HL-60 (cell line): ENCODE measurements at regions not wholly inside any gene's neighbourhood (a gene's known extent, or its start where the extent isn't known, plus 50 kb on each side); places are given as distances from the start of the nearest gene placed in this dataset.

Source experiments
- TF ChIP-seq, protein P1 (sequence below): IDR thresholded peaks from one replicate; pipeline ENCODE4 v1.5.1; 2011; ENCODE audit warnings: low read length, control low read depth, inconsistent platforms; ENCODE audit not compliant: insufficient read depth
- TF ChIP-seq, protein P2 (sequence below): IDR thresholded peaks from 2 replicates; pipeline ENCODE4 v1.6.1; 2012; ENCODE audit warnings: low read depth; ENCODE audit not compliant: insufficient replicate concordance

DNA sequence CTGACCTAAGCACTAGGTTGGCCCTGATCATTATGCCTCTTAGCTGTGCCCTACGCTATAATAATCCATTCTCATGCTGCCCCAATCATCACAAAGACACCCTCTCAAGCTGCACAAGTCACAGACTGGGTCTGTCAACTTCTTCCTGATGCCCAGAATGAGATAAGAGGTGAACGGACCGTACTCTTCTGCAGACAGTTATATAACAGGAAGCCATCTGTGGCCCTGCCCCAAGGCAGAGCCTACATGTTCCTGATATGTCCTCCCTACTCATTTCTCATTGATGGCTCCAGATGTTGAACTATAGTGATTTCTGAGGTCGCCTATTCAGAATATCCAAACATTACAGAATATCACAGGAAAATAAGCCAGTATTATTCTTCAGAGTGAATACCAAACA is 471.6 kb upstream of the ERCC4 start:
- TF ChIP-seq, protein P1, sequence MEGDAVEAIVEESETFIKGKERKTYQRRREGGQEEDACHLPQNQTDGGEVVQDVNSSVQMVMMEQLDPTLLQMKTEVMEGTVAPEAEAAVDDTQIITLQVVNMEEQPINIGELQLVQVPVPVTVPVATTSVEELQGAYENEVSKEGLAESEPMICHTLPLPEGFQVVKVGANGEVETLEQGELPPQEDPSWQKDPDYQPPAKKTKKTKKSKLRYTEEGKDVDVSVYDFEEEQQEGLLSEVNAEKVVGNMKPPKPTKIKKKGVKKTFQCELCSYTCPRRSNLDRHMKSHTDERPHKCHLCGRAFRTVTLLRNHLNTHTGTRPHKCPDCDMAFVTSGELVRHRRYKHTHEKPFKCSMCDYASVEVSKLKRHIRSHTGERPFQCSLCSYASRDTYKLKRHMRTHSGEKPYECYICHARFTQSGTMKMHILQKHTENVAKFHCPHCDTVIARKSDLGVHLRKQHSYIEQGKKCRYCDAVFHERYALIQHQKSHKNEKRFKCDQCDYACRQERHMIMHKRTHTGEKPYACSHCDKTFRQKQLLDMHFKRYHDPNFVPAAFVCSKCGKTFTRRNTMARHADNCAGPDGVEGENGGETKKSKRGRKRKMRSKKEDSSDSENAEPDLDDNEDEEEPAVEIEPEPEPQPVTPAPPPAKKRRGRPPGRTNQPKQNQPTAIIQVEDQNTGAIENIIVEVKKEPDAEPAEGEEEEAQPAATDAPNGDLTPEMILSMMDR: no peak
- TF ChIP-seq, protein P2, sequence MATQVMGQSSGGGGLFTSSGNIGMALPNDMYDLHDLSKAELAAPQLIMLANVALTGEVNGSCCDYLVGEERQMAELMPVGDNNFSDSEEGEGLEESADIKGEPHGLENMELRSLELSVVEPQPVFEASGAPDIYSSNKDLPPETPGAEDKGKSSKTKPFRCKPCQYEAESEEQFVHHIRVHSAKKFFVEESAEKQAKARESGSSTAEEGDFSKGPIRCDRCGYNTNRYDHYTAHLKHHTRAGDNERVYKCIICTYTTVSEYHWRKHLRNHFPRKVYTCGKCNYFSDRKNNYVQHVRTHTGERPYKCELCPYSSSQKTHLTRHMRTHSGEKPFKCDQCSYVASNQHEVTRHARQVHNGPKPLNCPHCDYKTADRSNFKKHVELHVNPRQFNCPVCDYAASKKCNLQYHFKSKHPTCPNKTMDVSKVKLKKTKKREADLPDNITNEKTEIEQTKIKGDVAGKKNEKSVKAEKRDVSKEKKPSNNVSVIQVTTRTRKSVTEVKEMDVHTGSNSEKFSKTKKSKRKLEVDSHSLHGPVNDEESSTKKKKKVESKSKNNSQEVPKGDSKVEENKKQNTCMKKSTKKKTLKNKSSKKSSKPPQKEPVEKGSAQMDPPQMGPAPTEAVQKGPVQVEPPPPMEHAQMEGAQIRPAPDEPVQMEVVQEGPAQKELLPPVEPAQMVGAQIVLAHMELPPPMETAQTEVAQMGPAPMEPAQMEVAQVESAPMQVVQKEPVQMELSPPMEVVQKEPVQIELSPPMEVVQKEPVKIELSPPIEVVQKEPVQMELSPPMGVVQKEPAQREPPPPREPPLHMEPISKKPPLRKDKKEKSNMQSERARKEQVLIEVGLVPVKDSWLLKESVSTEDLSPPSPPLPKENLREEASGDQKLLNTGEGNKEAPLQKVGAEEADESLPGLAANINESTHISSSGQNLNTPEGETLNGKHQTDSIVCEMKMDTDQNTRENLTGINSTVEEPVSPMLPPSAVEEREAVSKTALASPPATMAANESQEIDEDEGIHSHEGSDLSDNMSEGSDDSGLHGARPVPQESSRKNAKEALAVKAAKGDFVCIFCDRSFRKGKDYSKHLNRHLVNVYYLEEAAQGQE: no peak
